HG02884 (cell line): ENCODE measurements at regions not wholly inside any gene's neighbourhood (a gene's known extent, or its start where the extent isn't known, plus 50 kb on each side); places are given as distances from the start of the nearest gene placed in this dataset.
"Not testable (repeated sequence)": the region's sequence is repeated elsewhere in the genome, so short reads cannot be mapped to it uniquely, and the experiment has no call there.

Source experiments
- ATAC-seq: cut with Tn5 transposase; IDR thresholded peaks from one replicate; pipeline ENCODE4 v1.9.1; 2021; ENCODE audit warnings: mild to moderate bottlenecking, moderate library complexity; ENCODE audit not compliant: unreplicated experiment

GRCh38 chr9:81811688-81812087, 116.5 kb upstream of the SPATA31D4 start:
- ATAC-seq, result not testable (repeated sequence)

GRCh38 chr9:81814401-81814793, 113.8 kb upstream of the SPATA31D4 start:
- no peak for ATAC-seq

GRCh38 chr9:81814794-81815464, 113.3 kb upstream of the SPATA31D4 start:
- ATAC-seq, result no peak

- ATAC-seq, result no peak
Measured at GRCh38 chr9:81815781-81816180, 112.4 kb upstream of the SPATA31D4 start.

GRCh38 chr9:81819155-81819554, 109.1 kb upstream of the SPATA31D4 start:
- ATAC-seq, result no peak

GRCh38 chr9:81819859-81820546, 108.2 kb upstream of the SPATA31D4 start:
- no peak for ATAC-seq

GRCh38 chr9:81822301-81822865, 105.8 kb upstream of the SPATA31D4 start:
- no peak for ATAC-seq

GRCh38 chr9:81822967-81823366, 105.3 kb upstream of the SPATA31D4 start:
- ATAC-seq, result no peak

GRCh38 chr9:81823672-81824554, 104.3 kb upstream of the SPATA31D4 start:
- no peak for ATAC-seq

- ATAC-seq, result no peak
Measured at GRCh38 chr9:81824802-81825730, 103.2 kb upstream of the SPATA31D4 start.

- ATAC-seq, result no peak
Measured at GRCh38 chr9:81825846-81826516, 102.2 kb upstream of the SPATA31D4 start.

GRCh38 chr9:81826517-81826906, 101.7 kb upstream of the SPATA31D4 start:
- no peak for ATAC-seq

GRCh38 chr9:81827616-81828296, 100.5 kb upstream of the SPATA31D4 start:
- ATAC-seq, result peak; percentile 80

- no peak for ATAC-seq
Measured at GRCh38 chr9:81829195-81829882, 98.9 kb upstream of the SPATA31D4 start.

- not testable (repeated sequence) for ATAC-seq
Measured at GRCh38 chr9:81830431-81830830, 97.8 kb upstream of the SPATA31D4 start.

- no peak for ATAC-seq
Measured at GRCh38 chr9:81832571-81833285, 95.5 kb upstream of the SPATA31D4 start.

- no peak for ATAC-seq
Measured at GRCh38 chr9:81833563-81834345, 94.5 kb upstream of the SPATA31D4 start.
